ENCODE measurements at regions not wholly inside any gene's neighbourhood (a gene's known extent, or its start where the extent isn't known, plus 50 kb on each side); places are given as distances from the start of the nearest gene placed in this dataset.

- in situ Hi-C loops (cut with HindIII; ENCODE audit: low pct_unique_long_range_greater_than_20kb, low sequenced_read_pairs), result no loop called here
- no peak for DNase-seq (ENCODE audit: low read depth)
These were observed 115.9 kb downstream of the CPZ start for GRCh38 chr4:8708401-8709021.

DNA sequence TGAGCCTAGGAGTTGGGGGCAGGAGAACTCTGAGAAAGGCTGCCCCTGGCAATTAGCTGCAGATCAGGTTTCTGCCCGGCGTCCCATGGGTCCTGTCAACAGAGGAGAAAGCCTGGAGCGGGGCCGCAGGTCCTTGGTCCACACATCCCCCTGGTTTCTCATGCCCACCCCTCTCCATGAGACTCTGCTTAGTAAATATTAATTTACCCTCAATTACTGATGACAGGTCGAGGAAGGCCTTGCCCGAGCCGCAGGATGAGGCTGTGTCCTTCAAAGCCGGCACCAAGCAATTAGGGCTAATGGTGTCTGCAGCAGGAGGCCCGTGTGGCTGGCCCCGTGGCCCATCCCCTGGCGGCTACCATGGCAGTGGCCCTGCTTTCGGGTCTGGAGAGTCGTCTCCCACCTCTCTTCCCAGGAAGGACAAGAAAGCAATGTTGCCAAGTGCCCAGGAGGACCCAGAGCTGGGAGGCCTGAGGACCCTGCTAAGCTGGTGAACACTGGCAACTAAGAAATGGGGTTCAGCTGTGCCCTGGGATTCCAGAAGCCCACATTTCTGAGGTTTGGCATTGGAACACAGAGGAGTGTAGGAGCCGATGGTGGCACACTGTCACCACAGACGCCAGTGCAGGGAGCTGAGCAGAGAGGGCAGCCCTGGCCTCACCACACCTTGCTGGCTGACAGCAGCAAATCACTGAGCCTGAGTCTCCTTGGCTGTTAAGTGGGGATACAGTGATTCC is 114.6 kb downstream of the CPZ start:
- DNase-seq (ENCODE audit: low read depth), result no peak
- in situ Hi-C loops (cut with HindIII; ENCODE audit: low pct_unique_long_range_greater_than_20kb, low sequenced_read_pairs), result no loop called here

GRCh38 chr4:8706216-8707044 is 113.9 kb downstream of the CPZ start:
- no peak for DNase-seq (ENCODE audit: low read depth)
- in situ Hi-C loops (cut with HindIII; ENCODE audit: low pct_unique_long_range_greater_than_20kb, low sequenced_read_pairs), result no loop called here

GRCh38 chr4:8705161-8706145 is 112.9 kb downstream of the CPZ start:
- in situ Hi-C loops (cut with HindIII; ENCODE audit: low pct_unique_long_range_greater_than_20kb, low sequenced_read_pairs), result no loop called here
- no peak for DNase-seq (ENCODE audit: low read depth)

- in situ Hi-C loops (cut with HindIII; ENCODE audit: low pct_unique_long_range_greater_than_20kb, low sequenced_read_pairs), result no loop called here
- no peak for DNase-seq (ENCODE audit: low read depth)
These were observed 112.1 kb downstream of the CPZ start for GRCh38 chr4:8704632-8705031.

GRCh38 chr4:8703857-8704495 is 111.4 kb downstream of the CPZ start:
- DNase-seq (ENCODE audit: low read depth), result no peak
- in situ Hi-C loops (cut with HindIII; ENCODE audit: low pct_unique_long_range_greater_than_20kb, low sequenced_read_pairs), result no loop called here

DNA sequence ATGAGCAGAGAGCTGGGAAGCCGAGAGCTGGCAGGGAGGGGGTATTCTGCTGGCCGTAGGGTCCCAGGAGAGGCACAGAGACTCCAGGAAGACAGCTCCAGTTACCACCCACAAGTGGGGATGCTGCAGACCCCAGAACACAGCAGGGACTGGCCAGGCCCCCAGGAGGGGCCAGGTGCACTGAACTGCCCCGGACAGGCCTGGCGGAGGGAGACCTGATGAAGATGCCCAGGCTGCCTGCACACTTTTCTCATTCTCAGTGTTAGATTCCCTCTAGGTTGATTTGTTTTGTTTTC is 110.8 kb downstream of the CPZ start:
- no peak for DNase-seq (ENCODE audit: low read depth)
- in situ Hi-C loops (cut with HindIII; ENCODE audit: low pct_unique_long_range_greater_than_20kb, low sequenced_read_pairs), result no loop called here

DNA sequence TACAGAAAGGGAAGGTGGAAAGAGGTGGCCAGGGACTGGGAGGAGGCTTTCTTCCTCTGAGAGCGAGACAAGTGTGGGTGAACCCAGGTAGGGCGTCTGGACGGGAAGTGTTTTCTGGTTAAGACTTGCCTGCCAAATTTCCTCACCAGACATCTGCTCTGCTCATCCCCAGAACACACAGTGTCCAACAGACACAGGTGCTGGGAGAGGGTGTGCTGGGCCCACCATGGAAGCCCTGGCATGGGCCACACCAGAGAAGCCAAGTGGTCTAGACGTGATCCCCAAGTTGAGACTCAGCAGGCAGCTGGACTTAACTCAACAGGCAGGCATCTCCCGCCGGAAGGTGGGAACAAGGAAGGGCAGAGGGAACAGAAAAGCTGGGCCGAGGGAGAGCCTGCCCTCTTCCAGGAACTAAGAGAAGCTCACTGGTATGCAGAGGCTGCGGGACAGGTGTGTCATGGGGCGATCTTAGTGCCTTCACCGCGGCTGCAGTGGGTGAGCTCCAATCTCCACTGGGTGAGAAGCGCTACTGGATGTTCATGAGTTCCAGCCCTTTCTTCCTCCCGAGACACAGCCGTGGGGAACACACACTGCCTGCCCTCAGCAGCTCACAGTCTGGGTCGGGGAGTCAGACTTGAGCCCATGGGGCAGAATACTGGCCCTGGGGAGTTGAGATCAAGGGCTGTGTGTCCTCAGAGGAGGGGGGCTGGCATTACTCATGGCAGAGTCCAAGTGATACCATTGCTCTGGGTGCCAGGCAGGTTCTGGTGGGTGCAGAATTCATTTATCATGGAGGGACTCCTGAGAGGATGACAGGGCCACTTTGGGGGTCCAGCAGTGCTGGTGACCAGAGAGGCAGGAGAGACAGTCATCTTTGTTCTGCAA is 110.2 kb downstream of the CPZ start:
- no peak for DNase-seq (ENCODE audit: low read depth)
- in situ Hi-C loops (cut with HindIII; ENCODE audit: low pct_unique_long_range_greater_than_20kb, low sequenced_read_pairs), result no loop called here

DNA sequence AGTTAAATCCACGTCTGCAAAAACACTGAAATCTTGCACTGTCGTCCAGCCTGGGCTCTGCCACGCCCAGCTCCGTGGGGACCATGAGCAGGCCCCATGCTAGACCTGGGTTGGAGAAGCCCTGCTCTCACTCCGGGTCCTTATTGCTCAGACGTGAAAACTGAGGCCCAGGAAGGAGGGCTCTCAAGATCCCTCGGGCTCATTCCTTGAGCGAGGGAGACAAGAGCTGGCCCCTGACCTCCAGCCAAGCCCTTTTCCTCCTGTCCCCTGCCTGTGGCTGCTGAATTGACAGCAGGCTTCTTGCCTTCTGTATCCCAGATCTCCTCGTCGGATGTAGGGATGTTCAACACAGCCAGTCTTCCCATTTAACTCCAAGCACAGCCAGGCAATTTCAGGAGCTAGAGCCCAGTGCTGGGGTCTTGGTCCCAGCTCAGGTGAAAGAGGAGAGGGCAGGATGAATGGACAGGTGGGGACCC is 109.5 kb downstream of the CPZ start:
- in situ Hi-C loops (cut with HindIII; ENCODE audit: low pct_unique_long_range_greater_than_20kb, low sequenced_read_pairs), result no loop called here
- DNase-seq (ENCODE audit: low read depth), result no peak

- no peak for DNase-seq (ENCODE audit: low read depth)
- in situ Hi-C loops (cut with HindIII; ENCODE audit: low pct_unique_long_range_greater_than_20kb, low sequenced_read_pairs), result no loop called here
These were observed 108.8 kb downstream of the CPZ start for GRCh38 chr4:8701126-8702019.

GRCh38 chr4:8700531-8700930 is 108.0 kb downstream of the CPZ start:
- DNase-seq (ENCODE audit: low read depth), result no peak
- in situ Hi-C loops (cut with HindIII; ENCODE audit: low pct_unique_long_range_greater_than_20kb, low sequenced_read_pairs), result no loop called here

DNA sequence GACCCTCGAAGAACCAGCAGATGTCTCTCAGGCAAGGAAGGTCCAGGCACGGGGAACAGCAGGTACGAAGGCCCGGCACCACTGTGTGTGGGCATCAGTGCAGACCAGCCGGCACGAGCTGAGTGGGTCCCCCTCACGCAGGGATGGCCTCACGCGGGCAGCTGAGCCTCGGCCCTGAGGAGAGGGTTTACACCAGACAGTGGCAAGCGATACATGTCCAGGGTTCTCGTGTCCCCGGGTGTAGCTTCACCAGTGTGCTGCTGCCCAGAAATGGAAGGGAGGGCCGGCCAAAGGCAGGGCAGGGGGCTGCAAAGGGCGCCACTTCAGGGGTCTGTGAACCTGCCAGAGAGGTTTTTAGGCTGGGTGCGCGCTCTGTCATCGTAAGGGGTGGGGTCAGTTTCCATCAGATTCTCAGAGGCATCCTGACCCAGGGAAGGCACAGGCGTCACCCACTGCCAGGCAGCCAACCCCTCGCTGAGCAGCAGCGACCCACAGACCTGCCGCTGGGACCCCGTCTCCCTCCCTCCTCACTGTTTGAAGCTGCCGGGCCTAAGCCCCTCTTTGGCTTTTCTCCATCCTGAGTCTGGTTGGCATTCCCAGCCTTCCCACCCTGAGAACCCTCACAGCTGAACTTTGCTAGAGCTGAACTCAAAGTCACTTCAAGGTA is 107.0 kb downstream of the CPZ start:
- no peak for DNase-seq (ENCODE audit: low read depth)
- in situ Hi-C loops (cut with HindIII; ENCODE audit: low pct_unique_long_range_greater_than_20kb, low sequenced_read_pairs), result no loop called here

- in situ Hi-C loops (cut with HindIII; ENCODE audit: low pct_unique_long_range_greater_than_20kb, low sequenced_read_pairs), result no loop called here
These were observed 106.5 kb downstream of the CPZ start for GRCh38 chr4:8699063-8699385.

DNA sequence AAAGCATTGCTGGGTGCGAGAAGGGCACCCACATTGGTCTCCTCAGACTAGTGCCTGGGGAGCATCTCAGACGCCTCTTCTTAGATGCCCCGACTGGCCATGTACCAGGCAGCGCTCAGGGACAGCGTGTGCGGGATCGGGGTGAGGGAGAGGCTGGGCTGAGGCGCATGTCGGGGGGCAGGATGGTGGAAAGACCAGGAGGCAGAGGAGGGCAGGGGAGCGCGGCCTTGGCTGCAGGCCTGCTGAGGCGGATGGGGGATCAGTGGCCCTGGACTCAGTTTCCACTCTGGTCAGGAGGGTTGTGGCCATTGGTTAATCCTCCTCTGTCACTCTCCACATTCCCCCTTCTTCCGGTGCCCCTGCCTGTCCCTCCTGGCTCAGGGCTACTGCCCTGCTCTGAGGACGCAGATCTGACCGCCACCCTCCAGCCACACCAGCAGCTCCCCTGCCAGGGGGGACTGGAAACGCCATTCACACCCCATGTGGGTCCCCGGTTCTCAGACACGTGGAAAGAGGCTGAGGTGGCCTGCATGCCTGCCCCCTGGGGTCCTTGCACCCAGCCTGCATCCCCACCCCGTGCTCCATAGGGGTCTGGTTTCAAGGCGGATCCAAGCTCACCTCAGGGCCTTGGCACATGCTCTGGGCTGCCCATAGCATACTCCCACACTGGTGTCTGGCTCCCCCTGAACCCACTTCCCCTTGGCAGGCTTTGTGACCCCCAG is 105.9 kb downstream of the CPZ start:
- no peak for DNase-seq (ENCODE audit: low read depth)
- in situ Hi-C loops (cut with HindIII; ENCODE audit: low pct_unique_long_range_greater_than_20kb, low sequenced_read_pairs), result no loop called here

More at GRCh38 chr4:8699063-8699385, 106.5 kb downstream of the CPZ start:
- no peak for DNase-seq (ENCODE audit: low read depth)

GRCh38 chr4:8697826-8698225 is 105.3 kb downstream of the CPZ start:
- in situ Hi-C loops (cut with HindIII; ENCODE audit: low pct_unique_long_range_greater_than_20kb, low sequenced_read_pairs), result no loop called here

More at GRCh38 chr4:8697826-8698225, 105.3 kb downstream of the CPZ start:
- DNase-seq (ENCODE audit: low read depth), result no peak

All from Caki2 (cell line).